Nephron (organoid): ENCODE measurements at regions not wholly inside any gene's neighbourhood (a gene's known extent, or its start where the extent isn't known, plus 50 kb on each side); places are given as distances from the start of the nearest gene placed in this dataset.

Experiments used
- H3K27ac Mint-ChIP-seq, 3 experiments: 2 replicates each; pipeline ENCODE4 v1.8.0; 2020; ENCODE audit warnings: mixed read lengths in 3 of 3, mild to moderate bottlenecking in 2 of 3, moderate library complexity in 1 of 3
- H3K27me3 Mint-ChIP-seq: 2 replicates; pipeline ENCODE4 v1.8.0; 2021; ENCODE audit warnings: low read depth, mild to moderate bottlenecking, moderate library complexity, mixed read lengths
- H3K36me3 Mint-ChIP-seq: 2 replicates; pipeline ENCODE4 v1.8.0; 2020; ENCODE audit warnings: low read depth, mixed read lengths
- H3K4me1 Mint-ChIP-seq: 2 replicates; pipeline ENCODE4 v1.8.0; 2020; ENCODE audit warnings: mixed read lengths
- H3K4me3 Mint-ChIP-seq, 3 experiments: 2 replicates each; pipeline ENCODE4 v1.8.0; 2020; ENCODE audit warnings: mild to moderate bottlenecking in 3 of 3, mixed read lengths in 3 of 3, moderate library complexity in 2 of 3
- H3K9me3 Mint-ChIP-seq: 2 replicates; pipeline ENCODE4 v1.8.0; 2020; ENCODE audit warnings: mixed read lengths
- CTCF ChIP-seq, 3 experiments: fragments of 200-600 bp; sonication (generic); IDR thresholded peaks; one replicate each; pipeline ENCODE4 v1.5.0; 2021; ENCODE audit warnings: antibody characterized with exemption in 3 of 3; ENCODE audit not compliant: unreplicated experiment in 3 of 3

DNA sequence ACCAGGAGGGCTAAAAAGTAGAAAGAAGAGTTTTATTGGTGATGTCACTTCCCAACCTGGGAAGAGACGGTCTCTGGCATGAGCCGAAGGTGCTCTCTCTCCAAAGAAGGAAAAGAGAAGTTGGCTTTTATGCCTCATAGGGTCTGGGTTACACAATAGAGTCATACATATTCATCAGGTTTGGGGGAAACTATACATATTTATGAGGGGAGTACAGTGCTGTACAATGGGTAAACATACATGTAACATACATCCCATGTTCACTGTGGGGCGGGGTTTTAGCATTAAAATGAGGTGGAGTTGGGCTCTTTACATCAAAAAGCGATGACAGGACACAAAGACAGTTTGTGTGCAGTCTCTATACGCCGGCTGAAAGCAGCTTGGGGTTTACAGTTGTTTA lies 701.7 kb downstream of the TYW1 start:
- peaks cover 12% of the 10 kb centered on the region for H3K9me3 Mint-ChIP-seq
- peaks cover 18% of the 10 kb centered on the region for H3K27me3 Mint-ChIP-seq
- H3K36me3 Mint-ChIP-seq = no peaks in the 10 kb centered on the region
- TF ChIP-seq CTCF (IDR thresholded peaks at IDR 0.05; ENCODE audit: unreplicated experiment in 3 of 3) = no peak
- no peak overlapping the region for H3K27ac Mint-ChIP-seq
- no peak overlapping the region for H3K4me3 Mint-ChIP-seq
- H3K4me1 Mint-ChIP-seq = peaks cover 6% of the 10 kb centered on the region

GRCh38 chr7:67705850-67706249 lies 709.2 kb downstream of the TYW1 start:
- TF ChIP-seq CTCF (IDR thresholded peaks at IDR 0.05; ENCODE audit: unreplicated experiment in 3 of 3) = no peak

DNA sequence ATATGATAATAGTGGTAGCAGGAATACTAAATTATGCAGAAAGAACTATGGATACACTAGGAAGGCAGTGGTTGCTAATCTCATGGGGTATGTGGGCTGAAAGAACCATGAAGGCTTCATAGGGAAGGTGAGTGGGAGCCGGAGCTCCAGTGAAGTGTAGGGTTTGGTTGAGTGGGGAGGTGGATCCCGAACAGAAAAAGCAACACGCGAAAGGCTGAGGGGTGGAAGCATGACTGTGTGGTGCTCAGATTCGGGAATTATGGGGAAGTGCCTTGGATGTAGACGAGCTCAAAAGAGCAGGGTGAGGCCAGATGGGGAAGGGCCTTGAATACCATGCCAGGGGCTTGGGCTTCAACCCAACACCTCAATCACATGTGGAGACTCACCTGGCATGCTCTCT lies 715.1 kb downstream of the TYW1 start:
- Mint-ChIP-seq H3K27ac (no peak overlapping the region), H3K4me3 (no peak overlapping the region), H3K9me3 (peaks cover 8% of the 10 kb centered on the region), H3K27me3 (no peaks in the 10 kb centered on the region), H3K4me1 (no peaks in the 10 kb centered on the region), H3K36me3 (no peaks in the 10 kb centered on the region)
- no peak for TF ChIP-seq CTCF (IDR thresholded peaks at IDR 0.05; ENCODE audit: unreplicated experiment in 3 of 3)

More at GRCh38 chr7:67705850-67706249, 709.2 kb downstream of the TYW1 start:
- H3K27me3 Mint-ChIP-seq = no peaks in the 10 kb centered on the region
- H3K27ac Mint-ChIP-seq = no peak overlapping the region
- H3K36me3 Mint-ChIP-seq = no peaks in the 10 kb centered on the region
- no peaks in the 10 kb centered on the region for H3K4me1 Mint-ChIP-seq
- no peak overlapping the region for H3K4me3 Mint-ChIP-seq
- H3K9me3 Mint-ChIP-seq = peaks cover 25% of the 10 kb centered on the region

GRCh38 chr7:67713451-67714056 lies 716.9 kb downstream of the TYW1 start:
- no peaks in the 10 kb centered on the region for H3K36me3 Mint-ChIP-seq
- TF ChIP-seq CTCF (IDR thresholded peaks at IDR 0.05; ENCODE audit: unreplicated experiment in 3 of 3) = no peak
- H3K27me3 Mint-ChIP-seq = no peaks in the 10 kb centered on the region
- H3K9me3 Mint-ChIP-seq = peaks cover 8% of the 10 kb centered on the region
- H3K27ac Mint-ChIP-seq = no peak overlapping the region
- no peaks in the 10 kb centered on the region for H3K4me1 Mint-ChIP-seq
- no peak overlapping the region for H3K4me3 Mint-ChIP-seq

DNA sequence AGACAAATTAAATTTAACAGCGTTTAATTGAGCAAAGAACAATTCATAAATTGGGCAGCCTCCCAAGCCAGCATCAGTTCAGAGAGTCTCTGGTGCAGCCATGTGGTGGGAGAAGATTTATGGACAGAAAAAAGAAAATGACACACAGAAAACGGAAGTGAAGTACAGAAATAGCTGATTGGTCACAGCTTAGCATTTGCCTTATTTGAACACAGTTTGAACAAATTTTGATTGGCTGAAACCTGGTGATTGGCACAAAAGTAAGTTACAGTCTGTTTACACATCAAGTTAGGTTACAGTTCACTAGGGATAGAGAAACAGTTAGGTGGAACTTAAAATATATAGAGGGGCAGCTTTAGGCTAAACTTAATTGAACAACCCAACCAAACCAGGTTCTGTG lies 720.1 kb downstream of the TYW1 start:
- no peaks in the 10 kb centered on the region for H3K27me3 Mint-ChIP-seq
- TF ChIP-seq CTCF (IDR thresholded peaks at IDR 0.05; ENCODE audit: unreplicated experiment in 3 of 3) = no peak
- H3K27ac Mint-ChIP-seq = no peak overlapping the region
- no peak overlapping the region for H3K4me3 Mint-ChIP-seq
- no peaks in the 10 kb centered on the region for H3K36me3 Mint-ChIP-seq
- H3K9me3 Mint-ChIP-seq = no peaks in the 10 kb centered on the region
- no peaks in the 10 kb centered on the region for H3K4me1 Mint-ChIP-seq

- peaks cover 12% of the 10 kb centered on the region for H3K4me1 Mint-ChIP-seq
- no peaks in the 10 kb centered on the region for H3K36me3 Mint-ChIP-seq
- H3K4me3 Mint-ChIP-seq = no peak overlapping the region
- peak overlapping the region; percentile 79 to 92 (median 83) for H3K27ac Mint-ChIP-seq
- TF ChIP-seq CTCF (IDR thresholded peaks at IDR 0.05; ENCODE audit: unreplicated experiment in 3 of 3) = no peak
- H3K27me3 Mint-ChIP-seq = no peaks in the 10 kb centered on the region
- H3K9me3 Mint-ChIP-seq = no peaks in the 10 kb centered on the region
Observed at GRCh38 chr7:67723591-67723990, 727.0 kb downstream of the TYW1 start.
